ENCODE measurements at regions not wholly inside any gene's neighbourhood (a gene's known extent, or its start where the extent isn't known, plus 50 kb on each side); places are given as distances from the start of the nearest gene placed in this dataset.

- ATAC-seq = no peak
- DNase-seq (ENCODE audit: missing footprints) = no peak
- intact Hi-C loops (cut with DNase I) = no loop called here
Observed at GRCh38 chr12:19692566-19692965, 253.3 kb downstream of the AEBP2 start.

- no peak for ATAC-seq
- DNase-seq (ENCODE audit: missing footprints) = no peak
- intact Hi-C loops (cut with DNase I) = no loop called here
Observed at GRCh38 chr12:19694627-19695026, 255.3 kb downstream of the AEBP2 start.

- intact Hi-C loops (cut with DNase I) = no loop called here
- DNase-seq (ENCODE audit: missing footprints) (no peak), ATAC-seq (no peak)
Observed at GRCh38 chr12:19695244-19696098, 256.2 kb downstream of the AEBP2 start.

- DNase-seq (ENCODE audit: missing footprints) (no peak), ATAC-seq (no peak)
- intact Hi-C loops (cut with DNase I) = no loop called here
Observed at GRCh38 chr12:19700969-19701368, 261.7 kb downstream of the AEBP2 start.

- intact Hi-C loops (cut with DNase I) = no loop called here
- DNase-seq (ENCODE audit: missing footprints) (no peak), ATAC-seq (no peak)
Observed at GRCh38 chr12:19704966-19705365, 265.7 kb downstream of the AEBP2 start.

- no peak for ATAC-seq
- DNase-seq (ENCODE audit: missing footprints) = no peak
- intact Hi-C loops (cut with DNase I) = no loop called here
Observed at GRCh38 chr12:19706936-19707335, 267.6 kb downstream of the AEBP2 start.

- intact Hi-C loops (cut with DNase I) = no loop called here
- no peak for ATAC-seq
- DNase-seq (ENCODE audit: missing footprints) = no peak
Observed at GRCh38 chr12:19707948-19708409, 268.7 kb downstream of the AEBP2 start.

- intact Hi-C loops (cut with DNase I) = no loop called here
- ATAC-seq = no peak
Observed at GRCh38 chr12:19709889-19710288, 270.6 kb downstream of the AEBP2 start.

GRCh38 chr12:19710811-19711793, 271.8 kb downstream of the AEBP2 start:
- no peak for DNase-seq (ENCODE audit: missing footprints)
- ATAC-seq = peak; percentile 52
- intact Hi-C loops (cut with DNase I) = no loop called here

More at GRCh38 chr12:19709889-19710288, 270.6 kb downstream of the AEBP2 start:
- DNase-seq (ENCODE audit: missing footprints) = no peak

- ATAC-seq (no peak), DNase-seq (ENCODE audit: missing footprints) (no peak)
- intact Hi-C loops (cut with DNase I) = no loop called here
Observed at GRCh38 chr12:19712041-19712440, 272.7 kb downstream of the AEBP2 start.

GRCh38 chr12:19718401-19718800, 279.1 kb downstream of the AEBP2 start:
- intact Hi-C loops (cut with DNase I) = no loop called here
- ATAC-seq (no peak), DNase-seq (ENCODE audit: missing footprints) (no peak)

- DNase-seq (ENCODE audit: missing footprints) (no peak), ATAC-seq (no peak)
- intact Hi-C loops (cut with DNase I) = no loop called here
Observed at GRCh38 chr12:19719672-19720071, 280.4 kb downstream of the AEBP2 start.

GRCh38 chr12:19726122-19726521, 286.8 kb downstream of the AEBP2 start:
- DNase-seq (ENCODE audit: missing footprints) (no peak), ATAC-seq (no peak)
- intact Hi-C loops (cut with DNase I) = no loop called here

- intact Hi-C loops (cut with DNase I) = no loop called here
- ATAC-seq (no peak), DNase-seq (ENCODE audit: missing footprints) (no peak)
Observed at GRCh38 chr12:19726592-19726991, 287.3 kb downstream of the AEBP2 start.

- intact Hi-C loops (cut with DNase I) = no loop called here
- ATAC-seq (no peak), DNase-seq (ENCODE audit: missing footprints) (no peak)
Observed at GRCh38 chr12:19737019-19737418, 297.7 kb downstream of the AEBP2 start.

- ATAC-seq (peak; percentile 32), DNase-seq (ENCODE audit: missing footprints) (no peak)
- intact Hi-C loops (cut with DNase I) = no loop called here
Observed at GRCh38 chr12:19739195-19739776, 300.0 kb downstream of the AEBP2 start.

- DNase-seq (ENCODE audit: missing footprints) = no peak
- intact Hi-C loops (cut with DNase I) = loop anchor here (2.0 to 10.0 kb wide), 3 partner anchors 472 to 864 kb away; no protein-coding TSS in a partner anchor
- peak; percentile 66 for ATAC-seq
Observed at GRCh38 chr12:19740472-19741131, 301.3 kb downstream of the AEBP2 start.

GRCh38 chr12:19741132-19741489, 301.8 kb downstream of the AEBP2 start:
- peak; percentile 36 for ATAC-seq
- DNase-seq (ENCODE audit: missing footprints) = no peak
- intact Hi-C loops (cut with DNase I) = loop anchor here (2.0 to 10.0 kb wide), 3 partner anchors 471 to 864 kb away; no protein-coding TSS in a partner anchor

Data from Right ventricle myocardium inferior (tissue), 1 donor.